ENCODE measurements at regions not wholly inside any gene's neighbourhood (a gene's known extent, or its start where the extent isn't known, plus 50 kb on each side); places are given as distances from the start of the nearest gene placed in this dataset.

GRCh38 chr17:77505181-77505639, 364.4 kb downstream of the SEC14L1 start:
- no peaks in the 10 kb centered on the region for H3K9me3 ChIP-seq
- H3K4me3 ChIP-seq (ENCODE audit: low read depth in 1 of 2, low read length in 1 of 2), result no peak overlapping the region
- H3K4me1 ChIP-seq (ENCODE audit: control insufficient read depth in 1 of 2, insufficient read depth in 1 of 2, low read depth in 1 of 2, low read length in 1 of 2), result no peaks in the 10 kb centered on the region
- peaks cover 14% of the 10 kb centered on the region for H3K27me3 ChIP-seq
- H3K36me3 ChIP-seq, result peaks cover 11% of the 10 kb centered on the region
- TF ChIP-seq CTCF (IDR thresholded peaks at IDR 0.05), result no peak
- H3K27ac ChIP-seq, result no peak overlapping the region

GRCh38 chr17:77506371-77506991, 365.7 kb downstream of the SEC14L1 start:
- no peak overlapping the region for H3K27ac ChIP-seq
- no peaks in the 10 kb centered on the region for H3K36me3 ChIP-seq
- peaks cover 14% of the 10 kb centered on the region for H3K27me3 ChIP-seq
- TF ChIP-seq CTCF (IDR thresholded peaks at IDR 0.05), result no peak
- peaks cover 0 to under 1% of the 10 kb centered on the region in 2 experiments for H3K4me1 ChIP-seq (ENCODE audit: control insufficient read depth in 1 of 2, insufficient read depth in 1 of 2, low read depth in 1 of 2, low read length in 1 of 2)
- H3K9me3 ChIP-seq, result no peaks in the 10 kb centered on the region
- no peak overlapping the region for H3K4me3 ChIP-seq (ENCODE audit: low read depth in 1 of 2, low read length in 1 of 2)

GRCh38 chr17:77507111-77507885, 366.5 kb downstream of the SEC14L1 start:
- Histone ChIP-seq H3K27me3 (peaks cover 14% of the 10 kb centered on the region), H3K9me3 (no peaks in the 10 kb centered on the region)

GRCh38 chr17:77508047-77508715, 367.4 kb downstream of the SEC14L1 start:
- TF ChIP-seq CTCF (IDR thresholded peaks at IDR 0.05), result no peak

More at GRCh38 chr17:77507111-77507885, 366.5 kb downstream of the SEC14L1 start:
- Histone ChIP-seq H3K4me3 (ENCODE audit: low read depth in 1 of 2, low read length in 1 of 2) (no peak overlapping the region), H3K27ac (no peak overlapping the region), H3K4me1 (ENCODE audit: control insufficient read depth in 1 of 2, insufficient read depth in 1 of 2, low read depth in 1 of 2, low read length in 1 of 2) (peaks cover 5 to 9% of the 10 kb centered on the region in 2 experiments), H3K36me3 (no peaks in the 10 kb centered on the region)
- no peak for TF ChIP-seq CTCF (IDR thresholded peaks at IDR 0.05)

GRCh38 chr17:77509089-77509488, 368.3 kb downstream of the SEC14L1 start:
- Histone ChIP-seq H3K27ac (no peak overlapping the region), H3K36me3 (no peaks in the 10 kb centered on the region), H3K4me1 (ENCODE audit: control insufficient read depth in 1 of 2, insufficient read depth in 1 of 2, low read depth in 1 of 2, low read length in 1 of 2) (peaks cover 5 to 13% of the 10 kb centered on the region in 2 experiments), H3K27me3 (peaks cover 14% of the 10 kb centered on the region), H3K4me3 (ENCODE audit: low read depth in 1 of 2, low read length in 1 of 2) (no peak overlapping the region), H3K9me3 (no peaks in the 10 kb centered on the region)
- TF ChIP-seq CTCF (IDR thresholded peaks at IDR 0.05), result no peak

More at GRCh38 chr17:77508047-77508715, 367.4 kb downstream of the SEC14L1 start:
- H3K4me3 ChIP-seq (ENCODE audit: low read depth in 1 of 2, low read length in 1 of 2), result no peak overlapping the region
- no peaks in the 10 kb centered on the region for H3K36me3 ChIP-seq
- H3K27me3 ChIP-seq, result peaks cover 14% of the 10 kb centered on the region
- H3K9me3 ChIP-seq, result no peaks in the 10 kb centered on the region
- no peak overlapping the region for H3K27ac ChIP-seq
- peaks cover 5 to 13% of the 10 kb centered on the region in 2 experiments for H3K4me1 ChIP-seq (ENCODE audit: control insufficient read depth in 1 of 2, insufficient read depth in 1 of 2, low read depth in 1 of 2, low read length in 1 of 2)

Data from neutrophil (primary cell).